ENCODE measurements at regions not wholly inside any gene's neighbourhood (a gene's known extent, or its start where the extent isn't known, plus 50 kb on each side); places are given as distances from the start of the nearest gene placed in this dataset.

GRCh38 chr6:21886542-21887151, 293.1 kb downstream of the SOX4 start:
- TF ChIP-seq CTCF (conservative IDR thresholded peaks at IDR 0.05; ENCODE audit: low read length) (no peak), EZH2phosphoT487 (IDR thresholded peaks at IDR 0.05; ENCODE audit: borderline replicate concordance) (no peak)

Measured in Loucy (cell line).